Heart left ventricle (tissue), 16 donors: ENCODE measurements at regions not wholly inside any gene's neighbourhood (a gene's known extent, or its start where the extent isn't known, plus 50 kb on each side); places are given as distances from the start of the nearest gene placed in this dataset.

Experiments used
- ATAC-seq, 4 donors: fragments of 200-7000 bp; cut with Tn5 transposase; one replicate each; pipeline ENCODE4 v1.9.1; 2020 to 2022; ENCODE audit warnings: moderate library complexity in 4 of 4, mild to moderate bottlenecking in 3 of 4, moderate number of reproducible peaks in 1 of 4
- DNase-seq, 5 donors: peaks; one replicate each; pipeline ENCODE4 v3.0.0-alpha.2; 2020
- H3K27ac ChIP-seq, 12 donors: fragments of 200-600 bp; sonication (generic) in 4 of 12; one replicate each; pipeline versions ENCODE4 v1.5.0 to v1.8.0; 2016 to 2022; ENCODE audit warnings: mild to moderate bottlenecking in 2 of 12
- H3K27me3 ChIP-seq, 9 donors: fragments of 200-600 bp; sonication (generic) in 2 of 9; one replicate each; pipeline versions ENCODE4 v1.5.1 to v1.8.0; 2016 to 2022; ENCODE audit warnings: mild to moderate bottlenecking in 3 of 9
- H3K36me3 ChIP-seq, 9 donors: fragments of 200-600 bp; sonication (generic) in 2 of 9; one replicate each; pipeline versions ENCODE4 v1.5.0 to v1.8.0; 2018 to 2022; ENCODE audit warnings: mild to moderate bottlenecking in 2 of 9
- H3K4me1 ChIP-seq, 12 donors: fragments of 200-600 bp; sonication (generic) in 4 of 12; one replicate each; pipeline versions ENCODE4 v1.5.0 to v1.8.0; 2016 to 2022; ENCODE audit warnings: mild to moderate bottlenecking in 3 of 12
- H3K4me3 ChIP-seq, 12 donors: fragments of 200-600 bp; sonication (generic) in 4 of 12; one replicate each; pipeline versions ENCODE4 v1.5.0 to v1.8.0; 2017 to 2022; ENCODE audit warnings: mild to moderate bottlenecking in 9 of 12, moderate library complexity in 4 of 12
- H3K9me3 ChIP-seq, 12 donors: fragments of 200-600 bp; sonication (generic) in 4 of 12; one replicate each; pipeline versions ENCODE4 v1.5.0 to v1.8.0; 2016 to 2022; ENCODE audit warnings: mild to moderate bottlenecking in 1 of 12
- CTCF ChIP-seq, 12 donors: fragments of 200-600 bp; sonication (generic) in 4 of 12; IDR thresholded peaks; one replicate each; pipeline versions ENCODE4 v1.5.0 to v1.8.0; 2018 to 2022; ENCODE audit warnings: antibody characterized with exemption in 12 of 12, mild to moderate bottlenecking in 5 of 12
- POLR2A ChIP-seq, 2 donors: fragments of 450-650 bp; IDR thresholded peaks; one replicate each; pipeline ENCODE4 v1.6.1; 2017; ENCODE audit warnings: antibody characterized with exemption in 2 of 2, mild to moderate bottlenecking in 2 of 2, moderate library complexity in 2 of 2
- WGBS, 4 donors: extraction: QIAGEN DNeasy Blood & Tissue Kit in 2 of 4; methylation state at CpG; one replicate each; pipeline versions ENCODE4 v1.1.5 to v1.1.7; 2013 to 2018; 5-methylcytosine and 5-hydroxymethylcytosine counted together
- intact Hi-C, 10 donors: fragments of 100-400 bp; cut with DNase I; formaldehyde crosslinking; loops; one replicate each; pipeline versions ENCODE4 v1.11.1 to v1.14.2; 2022
- donor health status: ischemic (EF 13 %, LVEDD 7.1; RV severe dilation, severe dysfunction).
- donor health status: healthy with polysubstance abuse.
- donor health status: DM: no; HTN: yes; CAD: no.
- donor health status: DM: no; HTN: no; CAD: no.
- donor health status: ischemic (EF 25% LVEDD 6.9; RV normal size, moderate dysfunction).
- donor health status: ischemic (EF 25% LVEDD 5.7; RV mildly dilated, moderate dysfunction).
- donor health status: healthy.
- donor health status: DM: yes; HTN: yes; CAD: no.
- donor health status: ischemic (EF 35%, LVEDD 5.7; RV mildly dilated, moderate dysfunction).
- donor health status: nonischemic (EF 11% LVEDD 7.7; RV severe dilation, severe dysfunction).
- donor health status: DM: yes; HTN: yes; CAD: no.
- donor health status: PGD.
- donor health status: ischemic (EF 29% LVEDD 5.4; RV normal size, mild dysfunction).
- donor health status: nonischemic (EF 23%, LVEDD 6.1; RV moderate dilation, normal function).

- intact Hi-C loops: no loop called here
- ATAC-seq: no peak
- H3K4me3 ChIP-seq: no peak overlapping the region
- DNase-seq: no peak
- 80 to 93% (median 88%) methylated on average over 3 of the region's 3 CpGs for WGBS, 4 donors
- peaks cover 0 to 5% (median under 1%) of the 10 kb centered on the region in 12 donors for H3K9me3 ChIP-seq
- no peak for TF ChIP-seq POLR2A (IDR thresholded peaks at IDR 0.05)
- no peak for TF ChIP-seq CTCF (IDR thresholded peaks at IDR 0.05)
- H3K4me1 ChIP-seq: no peaks in the 10 kb centered on the region
- H3K27ac ChIP-seq: no peak overlapping the region
- H3K36me3 ChIP-seq: no peaks in the 10 kb centered on the region
- H3K27me3 ChIP-seq: no peaks in the 10 kb centered on the region
These were observed 152.9 kb downstream of the TM2D1 start for GRCh38 chr1:61572046-61572445.

- TF ChIP-seq CTCF (IDR thresholded peaks at IDR 0.05) (no peak), POLR2A (IDR thresholded peaks at IDR 0.05) (no peak)
- no peak for DNase-seq
- no peaks in the 10 kb centered on the region for H3K27me3 ChIP-seq
- no peak overlapping the region for H3K27ac ChIP-seq
- peaks cover 0 to 23% (median 18%) of the 10 kb centered on the region in 12 donors for H3K9me3 ChIP-seq
- WGBS, 4 donors: 81 to 88% (median 87%) methylated on average over 1 of the region's 1 CpG
- no peaks in the 10 kb centered on the region for H3K36me3 ChIP-seq
- ATAC-seq: no peak
- intact Hi-C loops: no loop called here
- no peaks in the 10 kb centered on the region for H3K4me1 ChIP-seq
- H3K4me3 ChIP-seq: no peak overlapping the region
These were observed 154.8 kb downstream of the TM2D1 start for GRCh38 chr1:61570191-61570590.

GRCh38 chr1:61569303-61569621, 155.7 kb downstream of the TM2D1 start:
- Histone ChIP-seq H3K4me1 (no peaks in the 10 kb centered on the region), H3K4me3 (no peak overlapping the region), H3K27me3 (no peaks in the 10 kb centered on the region), H3K9me3 (peaks cover 0 to 30% (median 21%) of the 10 kb centered on the region in 12 donors), H3K27ac (no peak overlapping the region), H3K36me3 (no peaks in the 10 kb centered on the region)
- intact Hi-C loops: no loop called here
- ATAC-seq (no peak), DNase-seq (no peak)
- WGBS, 4 donors: 48 to 60% (median 56%) methylated on average over 2 of the region's 2 CpGs
- no peak for TF ChIP-seq CTCF (IDR thresholded peaks at IDR 0.05)
- TF ChIP-seq POLR2A (IDR thresholded peaks at IDR 0.05): no peak

GRCh38 chr1:61568460-61569302, 156.3 kb downstream of the TM2D1 start:
- Histone ChIP-seq H3K4me1 (no peaks in the 10 kb centered on the region), H3K36me3 (no peaks in the 10 kb centered on the region), H3K27me3 (no peaks in the 10 kb centered on the region), H3K27ac (no peak overlapping the region), H3K9me3 (peaks cover 0 to 30% (median 21%) of the 10 kb centered on the region in 12 donors), H3K4me3 (no peak overlapping the region)
- intact Hi-C loops: no loop called here
- 51 to 73% (median 64%) methylated on average over 5 of the region's 5 CpGs for WGBS, 4 donors
- no peak for TF ChIP-seq POLR2A (IDR thresholded peaks at IDR 0.05)
- no peak for TF ChIP-seq CTCF (IDR thresholded peaks at IDR 0.05)
- DNase-seq (no peak), ATAC-seq (no peak)
